Kidney (tissue), 13 donors: ENCODE measurements at regions not wholly inside any gene's neighbourhood (a gene's known extent, or its start where the extent isn't known, plus 50 kb on each side); places are given as distances from the start of the nearest gene placed in this dataset.

Source experiments
- DNase-seq, 5 donors: peaks; one replicate each; pipeline ENCODE4 v3.0.0-alpha.2; 2013 to 2020
- FAIRE-seq: peaks from 2 replicates; lab custom pipeline; 2012; peaks lifted over from hg19 to GRCh38; lab: Jason Lieb, UNC
- H3K27ac ChIP-seq, 2 donors: one replicate each; pipeline ENCODE4 v1.7.0; 2013; ENCODE audit warnings: low read depth in 2 of 2, low read length in 2 of 2, inconsistent platforms in 1 of 2
- H3K27me3 ChIP-seq: one replicate; pipeline ENCODE4 v1.7.1; 2013; ENCODE audit warnings: low read length, inconsistent platforms; ENCODE audit not compliant: control insufficient read depth, insufficient read depth
- H3K36me3 ChIP-seq, 3 donors: one replicate each; pipeline versions ENCODE4 v1.7.0 to v1.7.1; 2013; ENCODE audit warnings: low read length in 3 of 3, control low read depth in 1 of 3, inconsistent platforms in 1 of 3; ENCODE audit not compliant: insufficient read depth in 3 of 3, control insufficient read depth in 2 of 3
- H3K4me1 ChIP-seq, 3 donors: one replicate each; pipeline versions ENCODE4 v1.7.0 to v1.7.1; 2013; ENCODE audit warnings: low read length in 3 of 3, inconsistent platforms in 1 of 3, low read depth in 1 of 3; ENCODE audit not compliant: control insufficient read depth in 2 of 3, insufficient read depth in 2 of 3
- H3K4me3 ChIP-seq, 3 donors: one replicate each; pipeline versions ENCODE4 v1.7.0 to v1.8.1; 2013; ENCODE audit warnings: low read length in 3 of 3, control low read depth in 1 of 3, inconsistent platforms in 1 of 3
- H3K9ac ChIP-seq, 3 donors: one replicate each; pipeline versions ENCODE4 v1.7.0 to v1.7.1; 2013; ENCODE audit warnings: low read length in 3 of 3, control low read depth in 1 of 3, inconsistent platforms in 1 of 3
- H3K9me3 ChIP-seq, 3 donors: one replicate each; pipeline versions ENCODE4 v1.7.0 to v1.7.1; 2013; ENCODE audit warnings: low read length in 3 of 3, control low read depth in 1 of 3, inconsistent platforms in 1 of 3; ENCODE audit not compliant: control insufficient read depth in 2 of 3, insufficient read depth in 1 of 3
- intact Hi-C: fragments of 100-400 bp; cut with DNase I; formaldehyde crosslinking; loops from one replicate; pipeline ENCODE4 v1.11.1; 2022
- TF ChIP-seq, protein P1 (sequence below): IDR thresholded peaks from 3 replicates; pipeline ENCODE4 v1.5.1; 2012; ENCODE audit warnings: mild to moderate bottlenecking, moderate library complexity, borderline replicate concordance; ENCODE audit not compliant: insufficient read depth; ENCODE audit errors: extremely low read depth
- donor health status: control.
- donor health status: control.
- donor health status: control.
- donor health status: control.
- donor health status: control.
- donor health status: DM: yes; HTN: yes; CAD: no.
- donor health status: Normal renal cell carcinoma (clear cell type).

DNA sequence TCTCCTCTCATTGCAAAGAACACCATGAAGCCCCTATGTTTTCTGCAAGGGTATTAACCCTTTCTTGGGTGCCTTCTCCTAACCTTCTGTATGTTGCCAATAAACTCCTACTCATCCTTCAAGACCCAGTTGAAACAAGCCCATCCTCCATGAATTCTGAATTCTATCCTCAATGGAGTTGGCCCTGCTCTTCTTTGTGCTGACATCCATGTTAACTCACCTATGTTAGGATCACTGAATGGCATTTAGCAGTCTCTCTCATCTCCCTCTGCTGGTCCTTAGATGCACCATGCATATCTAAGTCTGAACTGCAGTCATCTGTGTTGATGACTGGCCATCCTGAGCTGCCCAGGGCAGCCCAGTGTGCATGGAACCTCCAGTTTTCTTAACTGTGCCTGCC lies 129.8 kb downstream of the BUB3 start:
- Histone ChIP-seq H3K27ac (no peak overlapping the region), H3K4me3 (no peak overlapping the region), H3K9me3 (no peaks in the 10 kb centered on the region), H3K36me3 (no peaks in the 10 kb centered on the region), H3K4me1 (no peaks in the 10 kb centered on the region), H3K9ac (no peak overlapping the region), H3K27me3 (no peaks in the 10 kb centered on the region)
- FAIRE-seq (no peak), DNase-seq (peak in 1 of 5 donors; percentile 22)
- intact Hi-C loops, result no loop called here
- TF ChIP-seq, protein P1, sequence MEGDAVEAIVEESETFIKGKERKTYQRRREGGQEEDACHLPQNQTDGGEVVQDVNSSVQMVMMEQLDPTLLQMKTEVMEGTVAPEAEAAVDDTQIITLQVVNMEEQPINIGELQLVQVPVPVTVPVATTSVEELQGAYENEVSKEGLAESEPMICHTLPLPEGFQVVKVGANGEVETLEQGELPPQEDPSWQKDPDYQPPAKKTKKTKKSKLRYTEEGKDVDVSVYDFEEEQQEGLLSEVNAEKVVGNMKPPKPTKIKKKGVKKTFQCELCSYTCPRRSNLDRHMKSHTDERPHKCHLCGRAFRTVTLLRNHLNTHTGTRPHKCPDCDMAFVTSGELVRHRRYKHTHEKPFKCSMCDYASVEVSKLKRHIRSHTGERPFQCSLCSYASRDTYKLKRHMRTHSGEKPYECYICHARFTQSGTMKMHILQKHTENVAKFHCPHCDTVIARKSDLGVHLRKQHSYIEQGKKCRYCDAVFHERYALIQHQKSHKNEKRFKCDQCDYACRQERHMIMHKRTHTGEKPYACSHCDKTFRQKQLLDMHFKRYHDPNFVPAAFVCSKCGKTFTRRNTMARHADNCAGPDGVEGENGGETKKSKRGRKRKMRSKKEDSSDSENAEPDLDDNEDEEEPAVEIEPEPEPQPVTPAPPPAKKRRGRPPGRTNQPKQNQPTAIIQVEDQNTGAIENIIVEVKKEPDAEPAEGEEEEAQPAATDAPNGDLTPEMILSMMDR, result no peak

DNA sequence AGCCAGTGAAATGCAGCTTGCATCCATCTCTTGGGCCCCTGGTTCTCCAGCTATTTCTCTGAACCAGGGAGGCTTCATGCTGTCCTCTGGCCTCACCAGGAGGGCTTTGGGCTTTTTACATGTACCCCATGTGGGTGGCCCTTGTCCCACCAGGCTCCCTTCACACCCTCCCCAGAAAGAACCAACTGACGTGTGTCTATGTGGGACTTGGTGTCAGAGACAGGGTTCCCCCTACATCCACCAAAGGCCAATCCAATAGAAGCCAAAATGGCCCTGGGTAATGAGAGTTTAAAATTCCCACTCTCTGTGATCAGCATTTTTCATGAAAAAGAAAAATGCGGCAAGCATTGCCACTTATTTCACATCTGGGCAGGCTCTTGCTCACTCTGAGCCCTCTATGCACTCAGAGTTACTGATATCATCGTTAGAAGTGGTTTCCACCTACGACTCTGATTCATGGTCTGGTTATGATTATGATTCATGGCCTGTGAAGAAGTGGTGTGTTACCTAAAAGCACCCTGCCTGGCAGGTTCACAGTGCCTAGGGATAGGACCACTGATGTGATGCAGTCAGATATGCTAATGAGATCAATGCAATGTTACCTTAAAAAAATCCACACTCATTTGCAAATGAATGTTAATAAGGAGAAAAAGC lies 133.5 kb downstream of the BUB3 start:
- FAIRE-seq, result no peak
- Histone ChIP-seq H3K36me3 (no peaks in the 10 kb centered on the region), H3K4me1 (no peaks in the 10 kb centered on the region), H3K4me3 (no peak overlapping the region), H3K27me3 (no peaks in the 10 kb centered on the region), H3K27ac (no peak overlapping the region), H3K9me3 (peaks cover 0 to 5% (median 0%) of the 10 kb centered on the region in 3 donors), H3K9ac (no peak overlapping the region)
- DNase-seq, result no peak
- TF ChIP-seq, protein P1, result no peak
- intact Hi-C loops, result no loop called here

DNA sequence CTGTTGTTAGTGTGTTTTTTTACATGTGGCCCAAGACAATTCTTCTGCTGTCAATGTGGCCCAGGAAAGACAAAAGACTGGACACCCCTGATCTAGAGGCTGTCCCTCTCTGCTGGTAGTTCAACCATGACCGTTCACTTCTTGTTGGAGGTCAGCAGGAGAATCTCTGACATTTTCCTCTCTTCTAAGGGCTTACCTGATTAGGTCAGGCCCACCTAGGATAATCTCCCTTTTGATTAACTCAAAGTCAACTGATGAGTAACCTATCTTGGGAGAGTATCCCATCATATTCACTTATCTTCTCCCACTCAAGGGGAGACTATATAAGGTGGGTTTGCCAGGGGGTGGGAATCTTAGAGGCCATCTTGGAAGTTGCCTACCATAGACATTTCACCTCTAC lies 135.2 kb downstream of the BUB3 start:
- peaks cover 0 to 5% (median 0%) of the 10 kb centered on the region in 3 donors for H3K9me3 ChIP-seq
- H3K4me1 ChIP-seq, result no peaks in the 10 kb centered on the region
- intact Hi-C loops, result no loop called here
- FAIRE-seq (no peak), DNase-seq (no peak)
- H3K9ac ChIP-seq, result no peak overlapping the region
- TF ChIP-seq, protein P1, result no peak
- no peaks in the 10 kb centered on the region for H3K36me3 ChIP-seq
- H3K4me3 ChIP-seq, result no peak overlapping the region
- H3K27me3 ChIP-seq, result no peaks in the 10 kb centered on the region
- H3K27ac ChIP-seq, result no peak overlapping the region

DNA sequence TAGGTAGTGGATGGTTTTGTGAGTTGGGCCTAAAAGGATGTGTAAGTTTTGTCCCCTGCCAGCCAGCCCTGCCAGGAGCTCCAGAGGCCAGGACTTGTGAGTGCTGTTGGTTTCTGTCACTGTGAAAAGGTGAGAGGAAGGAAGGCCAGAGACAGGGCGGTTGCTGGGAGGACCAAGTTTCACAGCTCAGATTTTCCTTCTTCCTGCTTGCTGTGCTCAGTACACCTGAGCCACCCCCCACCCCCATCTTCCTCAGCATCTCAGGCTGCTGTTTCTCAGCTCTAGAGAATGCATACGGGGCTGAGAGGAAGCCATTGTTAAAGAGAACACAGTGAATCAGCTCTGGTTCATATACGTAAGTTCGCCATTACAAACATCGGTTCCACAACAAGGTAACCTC lies 139.9 kb downstream of the BUB3 start:
- Histone ChIP-seq H3K27me3 (no peaks in the 10 kb centered on the region), H3K4me3 (no peak overlapping the region), H3K36me3 (no peaks in the 10 kb centered on the region), H3K4me1 (no peaks in the 10 kb centered on the region), H3K9ac (no peak overlapping the region), H3K9me3 (peaks cover 0 to 5% (median 0%) of the 10 kb centered on the region in 3 donors), H3K27ac (no peak overlapping the region)
- FAIRE-seq (no peak), DNase-seq (no peak)
- intact Hi-C loops, result no loop called here
- TF ChIP-seq, protein P1, result no peak
